ENCODE measurements at regions not wholly inside any gene's neighbourhood (a gene's known extent, or its start where the extent isn't known, plus 50 kb on each side); places are given as distances from the start of the nearest gene placed in this dataset.

GRCh38 chr1:198876371-198876871, 237.6 kb downstream of the PTPRC start:
- TF ChIP-seq, protein P1, sequence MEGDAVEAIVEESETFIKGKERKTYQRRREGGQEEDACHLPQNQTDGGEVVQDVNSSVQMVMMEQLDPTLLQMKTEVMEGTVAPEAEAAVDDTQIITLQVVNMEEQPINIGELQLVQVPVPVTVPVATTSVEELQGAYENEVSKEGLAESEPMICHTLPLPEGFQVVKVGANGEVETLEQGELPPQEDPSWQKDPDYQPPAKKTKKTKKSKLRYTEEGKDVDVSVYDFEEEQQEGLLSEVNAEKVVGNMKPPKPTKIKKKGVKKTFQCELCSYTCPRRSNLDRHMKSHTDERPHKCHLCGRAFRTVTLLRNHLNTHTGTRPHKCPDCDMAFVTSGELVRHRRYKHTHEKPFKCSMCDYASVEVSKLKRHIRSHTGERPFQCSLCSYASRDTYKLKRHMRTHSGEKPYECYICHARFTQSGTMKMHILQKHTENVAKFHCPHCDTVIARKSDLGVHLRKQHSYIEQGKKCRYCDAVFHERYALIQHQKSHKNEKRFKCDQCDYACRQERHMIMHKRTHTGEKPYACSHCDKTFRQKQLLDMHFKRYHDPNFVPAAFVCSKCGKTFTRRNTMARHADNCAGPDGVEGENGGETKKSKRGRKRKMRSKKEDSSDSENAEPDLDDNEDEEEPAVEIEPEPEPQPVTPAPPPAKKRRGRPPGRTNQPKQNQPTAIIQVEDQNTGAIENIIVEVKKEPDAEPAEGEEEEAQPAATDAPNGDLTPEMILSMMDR (IDR thresholded peaks at IDR 0.05; ENCODE audit: borderline replicate concordance, extremely low read depth, low read length, poor library complexity, severe bottlenecking), result no peak
- TF ChIP-seq EZH2 (IDR thresholded peaks at IDR 0.05; ENCODE audit: borderline replicate concordance, low read depth, low read length, severe bottlenecking), result no peak

Measured in DND-41 (cell line).